OCI-LY1 (cell line): ENCODE measurements at regions not wholly inside any gene's neighbourhood (a gene's known extent, or its start where the extent isn't known, plus 50 kb on each side); places are given as distances from the start of the nearest gene placed in this dataset.

Experiments used
- CTCF ChIP-seq: fragments of 200-600 bp; sonication (generic), shearing (Covaris generic); IDR thresholded peaks from 2 replicates; pipeline ENCODE4 v1.5.1; 2017; ENCODE audit warnings: mild to moderate bottlenecking, antibody characterized with exemption, low read length, moderate library complexity, mixed read lengths
- EZH2 ChIP-seq: fragments of 200-600 bp; sonication (generic), shearing (Covaris generic); IDR thresholded peaks from 2 replicates; pipeline ENCODE4 v1.8.0; 2017; ENCODE audit warnings: borderline replicate concordance, mixed run types, mild to moderate bottlenecking, antibody characterized with exemption, low read length, moderate library complexity, mixed read lengths

DNA sequence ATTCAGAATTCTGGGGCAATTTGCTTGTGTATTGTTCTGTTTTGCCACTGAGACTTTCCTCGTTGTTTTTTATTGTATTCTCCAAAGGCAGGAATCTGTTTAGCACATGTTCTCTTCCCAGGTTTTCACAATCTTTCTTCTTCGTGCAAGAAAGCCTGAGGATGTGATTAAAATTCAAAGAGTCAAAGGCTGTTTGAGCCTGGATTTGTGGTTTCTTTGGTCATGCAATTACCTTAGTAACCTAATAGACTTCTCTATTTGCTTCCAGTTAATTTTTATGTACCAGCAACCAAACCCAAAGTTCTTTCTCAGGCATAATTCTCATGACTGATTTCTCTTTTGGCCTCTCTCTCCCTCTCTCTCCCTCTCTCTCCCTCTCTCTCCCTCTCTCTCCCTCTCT, 1420.1 kb upstream of the TENM3 start:
- TF ChIP-seq CTCF (no peak), EZH2 (no peak)
